ENCODE measurements at regions not wholly inside any gene's neighbourhood (a gene's known extent, or its start where the extent isn't known, plus 50 kb on each side); places are given as distances from the start of the nearest gene placed in this dataset.

DNA sequence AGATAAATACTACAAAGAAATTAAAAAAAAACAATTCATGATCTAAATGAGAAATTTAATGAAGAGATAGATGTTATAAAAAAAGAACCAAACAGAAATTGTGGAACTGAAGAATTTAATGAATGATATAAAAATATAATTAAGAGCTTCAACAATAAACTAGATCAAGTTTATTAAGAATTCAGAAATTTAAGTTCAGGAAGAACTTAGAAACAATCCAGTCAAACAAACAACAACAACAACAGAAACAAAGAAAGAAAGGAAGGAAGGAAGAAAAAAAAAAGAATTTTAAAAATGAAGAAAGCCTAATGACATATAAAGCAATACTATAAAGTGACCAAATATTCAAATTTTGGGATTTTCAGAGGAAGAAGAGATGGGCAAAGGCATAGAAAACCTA lies 157.3 kb upstream of the FOXN2 start:
- TF ChIP-seq, protein P1, sequence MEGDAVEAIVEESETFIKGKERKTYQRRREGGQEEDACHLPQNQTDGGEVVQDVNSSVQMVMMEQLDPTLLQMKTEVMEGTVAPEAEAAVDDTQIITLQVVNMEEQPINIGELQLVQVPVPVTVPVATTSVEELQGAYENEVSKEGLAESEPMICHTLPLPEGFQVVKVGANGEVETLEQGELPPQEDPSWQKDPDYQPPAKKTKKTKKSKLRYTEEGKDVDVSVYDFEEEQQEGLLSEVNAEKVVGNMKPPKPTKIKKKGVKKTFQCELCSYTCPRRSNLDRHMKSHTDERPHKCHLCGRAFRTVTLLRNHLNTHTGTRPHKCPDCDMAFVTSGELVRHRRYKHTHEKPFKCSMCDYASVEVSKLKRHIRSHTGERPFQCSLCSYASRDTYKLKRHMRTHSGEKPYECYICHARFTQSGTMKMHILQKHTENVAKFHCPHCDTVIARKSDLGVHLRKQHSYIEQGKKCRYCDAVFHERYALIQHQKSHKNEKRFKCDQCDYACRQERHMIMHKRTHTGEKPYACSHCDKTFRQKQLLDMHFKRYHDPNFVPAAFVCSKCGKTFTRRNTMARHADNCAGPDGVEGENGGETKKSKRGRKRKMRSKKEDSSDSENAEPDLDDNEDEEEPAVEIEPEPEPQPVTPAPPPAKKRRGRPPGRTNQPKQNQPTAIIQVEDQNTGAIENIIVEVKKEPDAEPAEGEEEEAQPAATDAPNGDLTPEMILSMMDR (IDR thresholded peaks at IDR 0.05) = no peak
- no peak for TF ChIP-seq POLR2A (IDR thresholded peaks at IDR 0.05)
